Thoracic aorta (tissue), 2 donors: ENCODE measurements at regions not wholly inside any gene's neighbourhood (a gene's known extent, or its start where the extent isn't known, plus 50 kb on each side); places are given as distances from the start of the nearest gene placed in this dataset.
"Not testable (repeated sequence)": the region's sequence is repeated elsewhere in the genome, so short reads cannot be mapped to it uniquely, and the experiment has no call there.

Experiments used
- ATAC-seq: fragments of 150-250 bp; one replicate; pipeline ENCODE4 v1.8.0; 2017; ENCODE audit warnings: low read depth; ENCODE audit not compliant: insufficient number of reproducible peaks, low FRiP score
- DNase-seq: peaks from one replicate; pipeline ENCODE4 v3.0.0-alpha.2; 2020; ENCODE audit warnings: low spot score
- H3K27ac ChIP-seq, 2 donors: fragments of 200-600 bp; sonication (generic); 1 replicate in 1 of 2; 2 replicates in 1 of 2; pipeline ENCODE4 v1.5.1; 2016; ENCODE audit warnings: mild to moderate bottlenecking in 2 of 2, moderate library complexity in 2 of 2
- H3K27me3 ChIP-seq: fragments of 200-600 bp; sonication (generic); replicated peaks from 2 replicates; pipeline ENCODE4 v1.6.0; 2016; ENCODE audit warnings: mild to moderate bottlenecking; ENCODE audit not compliant: insufficient read depth
- H3K36me3 ChIP-seq: fragments of 200-600 bp; sonication (generic); one replicate; pipeline ENCODE4 v1.5.1; 2016
- H3K4me1 ChIP-seq, 2 donors: fragments of 200-600 bp; sonication (generic); 1 replicate in 1 of 2; 2 replicates in 1 of 2; pipeline versions ENCODE4 v1.5.1 to v1.6.0; 2016; ENCODE audit warnings: low read depth in 2 of 2, mild to moderate bottlenecking in 1 of 2; ENCODE audit not compliant: control insufficient read depth in 1 of 2
- H3K4me3 ChIP-seq: fragments of 200-600 bp; sonication (generic); 2 replicates; pipeline ENCODE4 v1.5.1; 2016; ENCODE audit warnings: mild to moderate bottlenecking
- H3K9me3 ChIP-seq: fragments of 200-600 bp; sonication (generic); 2 replicates; pipeline ENCODE4 v1.5.1; 2016
- CTCF ChIP-seq: fragments of 200-600 bp; sonication (generic); IDR thresholded peaks from one replicate; pipeline ENCODE4 v1.5.1; 2019; ENCODE audit warnings: antibody characterized with exemption

DNA sequence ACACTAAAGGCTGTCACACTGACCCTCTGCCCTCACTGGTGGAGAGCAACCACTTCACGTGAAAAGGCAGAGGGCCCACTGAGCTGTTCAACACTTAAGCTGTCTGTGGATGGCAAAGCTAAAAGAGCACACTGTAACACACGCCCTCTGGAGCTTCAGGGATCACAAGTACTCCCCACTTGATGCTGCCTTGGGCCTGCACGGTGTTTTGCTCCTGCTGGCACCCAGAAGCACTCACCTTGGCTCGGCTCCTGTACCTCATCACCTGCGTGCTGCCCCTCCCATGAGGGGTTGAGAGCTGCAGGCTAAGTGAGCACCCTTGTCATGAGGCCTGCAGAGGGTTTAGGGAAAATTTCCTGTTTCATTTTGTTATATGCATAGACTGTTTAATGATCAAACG, 96.0 kb downstream of the PROP1 start:
- not testable (repeated sequence) for H3K4me3 ChIP-seq, ATAC-seq, DNase-seq, H3K27me3 ChIP-seq, H3K9me3 ChIP-seq, H3K4me1 ChIP-seq, H3K27ac ChIP-seq, H3K36me3 ChIP-seq

DNA sequence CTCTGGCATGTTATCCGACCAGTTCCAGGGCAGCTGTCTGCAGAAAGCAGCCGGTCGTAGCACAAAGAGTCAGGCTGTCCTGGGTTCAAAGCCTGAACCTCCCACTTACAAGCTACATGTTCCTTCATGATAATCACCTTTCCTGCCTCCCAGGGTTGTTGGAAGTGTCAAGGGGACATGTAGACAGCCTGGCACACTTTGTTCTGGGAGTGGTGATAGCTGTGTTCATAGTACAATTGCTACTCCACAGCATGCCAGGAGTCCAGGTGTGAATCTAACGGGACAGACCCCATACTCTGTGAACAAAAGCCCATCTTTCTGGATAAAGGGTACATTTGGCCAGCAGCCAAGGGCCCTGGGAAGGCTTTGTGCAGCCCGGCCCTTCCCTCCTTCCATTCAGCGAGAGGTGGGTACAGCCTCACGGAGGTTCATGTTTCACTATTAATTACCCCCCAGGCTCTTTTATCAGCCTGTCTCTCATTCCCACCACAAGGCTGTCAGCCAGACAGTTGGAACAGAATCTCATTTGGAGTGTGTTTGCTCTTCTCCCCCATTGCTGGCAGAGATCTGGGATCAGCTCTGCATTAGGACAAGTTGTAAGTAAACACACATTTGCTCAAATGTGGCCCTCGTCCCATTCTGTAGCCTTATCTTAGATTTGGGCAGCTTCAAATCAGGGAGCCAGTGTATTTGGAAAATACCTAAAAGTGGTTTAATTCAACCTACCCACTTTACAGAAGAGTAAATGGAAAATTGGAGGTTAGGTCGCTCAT, 101.2 kb downstream of the PROP1 start:
- not testable (repeated sequence) for H3K9me3 ChIP-seq, H3K27ac ChIP-seq, H3K36me3 ChIP-seq, ATAC-seq, H3K4me3 ChIP-seq, H3K27me3 ChIP-seq, H3K4me1 ChIP-seq, DNase-seq

- H3K4me3 ChIP-seq, H3K27me3 ChIP-seq, H3K36me3 ChIP-seq, ATAC-seq, H3K27ac ChIP-seq, H3K9me3 ChIP-seq, DNase-seq, H3K4me1 ChIP-seq: not testable (repeated sequence)
Observed at GRCh38 chr5:177892357-177892665, 103.7 kb downstream of the PROP1 start.

- not testable (repeated sequence) for H3K27ac ChIP-seq, H3K36me3 ChIP-seq, H3K4me1 ChIP-seq, H3K27me3 ChIP-seq, DNase-seq, H3K9me3 ChIP-seq, H3K4me3 ChIP-seq
- peak; percentile 48 for ATAC-seq
- peak; percentile 30 for TF ChIP-seq CTCF
Observed at GRCh38 chr5:177891547-177892356, 104.3 kb downstream of the PROP1 start.

DNA sequence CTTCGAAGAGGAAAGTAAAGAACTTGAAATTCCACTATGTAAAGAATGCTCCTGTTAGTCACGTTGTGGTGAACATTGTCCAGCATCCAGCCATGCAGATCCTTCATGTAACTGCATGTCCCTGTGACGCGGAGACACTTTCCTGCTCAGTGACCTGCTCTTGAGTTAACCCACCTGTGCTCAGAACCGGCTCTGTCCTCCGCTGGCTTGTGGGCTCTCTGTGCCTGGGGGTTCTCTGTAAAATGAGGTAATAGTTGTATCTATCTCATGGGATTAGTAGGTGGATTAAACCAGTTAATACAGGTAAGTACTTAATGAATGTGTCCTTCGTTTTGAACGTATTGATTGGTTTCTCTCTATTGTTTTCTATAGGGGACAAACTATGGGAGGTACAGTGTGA, 100.6 kb upstream of the FAM153A start:
- H3K4me3 ChIP-seq, H3K36me3 ChIP-seq, DNase-seq, ATAC-seq, H3K9me3 ChIP-seq, H3K4me1 ChIP-seq, H3K27ac ChIP-seq, H3K27me3 ChIP-seq: not testable (repeated sequence)

- not testable (repeated sequence) for H3K36me3 ChIP-seq, H3K4me1 ChIP-seq, H3K27ac ChIP-seq, ATAC-seq, H3K27me3 ChIP-seq, H3K9me3 ChIP-seq, DNase-seq
- H3K4me3 ChIP-seq = peak overlapping the region; percentile 57
Observed at GRCh38 chr5:177875900-177876238, 93.2 kb upstream of the FAM153A start.

GRCh38 chr5:177875013-177875899, 92.6 kb upstream of the FAM153A start:
- H3K4me1 ChIP-seq, ATAC-seq, H3K27me3 ChIP-seq, DNase-seq, H3K27ac ChIP-seq, H3K9me3 ChIP-seq, H3K36me3 ChIP-seq: not testable (repeated sequence)
- peak overlapping the region; percentile 58 for H3K4me3 ChIP-seq

DNA sequence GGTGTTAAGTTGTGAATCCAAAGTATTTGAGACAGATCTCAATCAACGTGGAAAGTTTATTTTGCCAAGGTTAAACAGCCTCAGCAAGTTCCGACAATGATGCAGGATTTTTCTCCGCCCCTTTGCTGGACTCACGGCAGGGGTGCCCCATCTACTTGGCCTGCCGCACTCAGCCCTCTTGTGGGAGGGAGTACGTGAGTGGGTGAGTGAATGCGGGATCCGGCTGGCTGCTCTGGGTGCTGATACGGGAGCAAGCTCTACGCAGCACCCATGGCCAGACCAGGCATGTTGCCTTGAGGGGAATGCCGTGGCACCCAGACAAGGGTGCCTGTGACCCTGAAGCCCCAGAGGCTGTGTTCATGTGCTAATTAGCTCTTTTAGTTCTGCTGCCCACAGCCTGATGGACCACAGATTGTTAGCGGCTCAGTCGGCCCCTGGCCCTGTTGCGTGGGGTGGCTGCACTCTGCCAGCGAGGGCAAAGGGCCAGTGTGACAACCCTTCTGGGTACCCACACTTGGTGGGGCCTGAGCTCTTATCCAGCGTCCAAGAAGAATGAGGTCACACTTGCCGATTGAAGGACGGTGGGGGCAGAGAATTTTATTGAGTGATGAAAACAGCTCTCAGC, 81.2 kb upstream of the FAM153A start:
- ATAC-seq, H3K4me1 ChIP-seq, H3K27me3 ChIP-seq, H3K4me3 ChIP-seq, H3K9me3 ChIP-seq, H3K36me3 ChIP-seq, DNase-seq, H3K27ac ChIP-seq: not testable (repeated sequence)

- not testable (repeated sequence) for H3K9me3 ChIP-seq, H3K4me3 ChIP-seq, H3K27me3 ChIP-seq, ATAC-seq, H3K27ac ChIP-seq, H3K4me1 ChIP-seq, DNase-seq, H3K36me3 ChIP-seq
Observed at GRCh38 chr5:177857642-177858200, 75.0 kb upstream of the FAM153A start.

- not testable (repeated sequence) for H3K27me3 ChIP-seq, H3K9me3 ChIP-seq, H3K4me3 ChIP-seq, DNase-seq, H3K36me3 ChIP-seq, H3K4me1 ChIP-seq, ATAC-seq, H3K27ac ChIP-seq
Observed at GRCh38 chr5:177856474-177856873, 73.8 kb upstream of the FAM153A start.
